Right renal pelvis (tissue), 4 donors: ENCODE measurements at regions not wholly inside any gene's neighbourhood (a gene's known extent, or its start where the extent isn't known, plus 50 kb on each side); places are given as distances from the start of the nearest gene placed in this dataset.

ENCODE experiments used
- DNase-seq, 4 donors: peaks; one replicate each; pipeline ENCODE4 v3.0.0-alpha.2; 2013; ENCODE audit warnings: low read depth in 4 of 4, low spot score in 3 of 4, missing footprints in 1 of 4

GRCh38 chr4:137601934-137602333, 69.6 kb upstream of the PCDH18 start:
- DNase-seq = no peak

GRCh38 chr4:137599734-137600133, 67.4 kb upstream of the PCDH18 start:
- no peak for DNase-seq

- no peak for DNase-seq
Observed at GRCh38 chr4:137597752-137598430, 65.6 kb upstream of the PCDH18 start.

GRCh38 chr4:137587796-137588195, 55.5 kb upstream of the PCDH18 start:
- no peak for DNase-seq

GRCh38 chr4:137583671-137584070, 51.4 kb upstream of the PCDH18 start:
- no peak for DNase-seq
